ENCODE measurements at regions not wholly inside any gene's neighbourhood (a gene's known extent, or its start where the extent isn't known, plus 50 kb on each side); places are given as distances from the start of the nearest gene placed in this dataset.

- no peak overlapping the region for H3K4me3 ChIP-seq (ENCODE audit: low read depth, low read length, poor library complexity, severe bottlenecking)
- no TSS peak for BruUV-seq (replicated peaks)
- H3K36me3 ChIP-seq (ENCODE audit: insufficient read depth, low read length, poor library complexity, severe bottlenecking), result no peaks in the 10 kb centered on the region
- H3K9me3 ChIP-seq (ENCODE audit: low read depth, low read length, poor library complexity, severe bottlenecking), result no peaks in the 10 kb centered on the region
- no peaks in the 10 kb centered on the region for H3K27me3 ChIP-seq (replicated peaks; ENCODE audit: insufficient read depth, low read depth, low read length, poor library complexity)
- no peaks in the 10 kb centered on the region for H3K4me1 ChIP-seq (ENCODE audit: insufficient read depth, low read length, poor library complexity, severe bottlenecking)
- no peak for TF ChIP-seq CTCF (conservative IDR thresholded peaks at IDR 0.05; ENCODE audit: low read depth, low read length)
- ChIA-PET CTCF (no interaction called here), POLR2A (ENCODE audit: low non-redundant PET) (no interaction called here)
- intact Hi-C loops (cut with micrococcal nuclease; ENCODE audit: unreplicated experiment), result no loop called here
- no peak overlapping the region for H3K27ac ChIP-seq (ENCODE audit: low read depth, low read length, poor library complexity, severe bottlenecking)
- no peak for DNase-seq (ENCODE audit: low spot score)
Measured at GRCh38 chr10:64760371-64760770, 1239.2 kb downstream of the REEP3 start.

DNA sequence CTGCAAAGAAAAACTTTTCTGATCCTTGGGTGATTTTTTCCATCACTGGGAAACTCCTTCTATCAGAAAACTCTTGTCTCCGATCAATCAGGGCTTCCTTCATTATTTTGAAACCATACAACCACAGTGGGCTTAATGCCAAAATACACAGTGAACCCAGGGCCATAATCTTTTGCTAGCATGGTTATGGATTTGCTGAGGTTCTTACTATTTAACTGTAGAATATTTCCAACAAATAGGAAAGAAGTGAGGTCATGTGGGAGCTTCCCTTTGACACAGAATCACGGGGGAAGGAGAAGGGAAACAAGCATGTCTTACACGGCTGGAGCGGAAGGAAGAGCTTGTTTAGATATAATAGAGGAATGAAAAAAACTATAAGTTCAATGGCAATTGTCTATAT is 1241.7 kb downstream of the REEP3 start:
- Histone ChIP-seq H3K27ac (ENCODE audit: low read depth, low read length, poor library complexity, severe bottlenecking) (no peak overlapping the region), H3K27me3 (replicated peaks; ENCODE audit: insufficient read depth, low read depth, low read length, poor library complexity) (no peaks in the 10 kb centered on the region), H3K4me1 (ENCODE audit: insufficient read depth, low read length, poor library complexity, severe bottlenecking) (no peaks in the 10 kb centered on the region), H3K36me3 (ENCODE audit: insufficient read depth, low read length, poor library complexity, severe bottlenecking) (no peaks in the 10 kb centered on the region), H3K4me3 (ENCODE audit: low read depth, low read length, poor library complexity, severe bottlenecking) (no peak overlapping the region), H3K9me3 (ENCODE audit: low read depth, low read length, poor library complexity, severe bottlenecking) (no peaks in the 10 kb centered on the region)
- DNase-seq (ENCODE audit: low spot score), result no peak
- TF ChIP-seq CTCF (conservative IDR thresholded peaks at IDR 0.05; ENCODE audit: low read depth, low read length), result no peak
- TF ChIP-seq EZH2 (IDR thresholded peaks at IDR 0.05; ENCODE audit: borderline replicate concordance, low read depth, low read length, poor library complexity, severe bottlenecking), result no peak
- BruUV-seq (replicated peaks), result no TSS peak
- intact Hi-C loops (cut with micrococcal nuclease; ENCODE audit: unreplicated experiment), result no loop called here
- ChIA-PET CTCF (no interaction called here), POLR2A (ENCODE audit: low non-redundant PET) (no interaction called here)

- no peak for DNase-seq (ENCODE audit: low spot score)
- H3K27ac ChIP-seq (ENCODE audit: low read depth, low read length, poor library complexity, severe bottlenecking), result no peak overlapping the region
- CTCF ChIA-PET, result no interaction called here
- H3K9me3 ChIP-seq (ENCODE audit: low read depth, low read length, poor library complexity, severe bottlenecking), result no peaks in the 10 kb centered on the region
- intact Hi-C loops (cut with micrococcal nuclease; ENCODE audit: unreplicated experiment), result no loop called here
- no peak overlapping the region for H3K4me3 ChIP-seq (ENCODE audit: low read depth, low read length, poor library complexity, severe bottlenecking)
- no peaks in the 10 kb centered on the region for H3K36me3 ChIP-seq (ENCODE audit: insufficient read depth, low read length, poor library complexity, severe bottlenecking)
- no peak for TF ChIP-seq EZH2 (IDR thresholded peaks at IDR 0.05; ENCODE audit: borderline replicate concordance, low read depth, low read length, poor library complexity, severe bottlenecking)
- TF ChIP-seq CTCF (conservative IDR thresholded peaks at IDR 0.05; ENCODE audit: low read depth, low read length), result no peak
- no peaks in the 10 kb centered on the region for H3K4me1 ChIP-seq (ENCODE audit: insufficient read depth, low read length, poor library complexity, severe bottlenecking)
- no peaks in the 10 kb centered on the region for H3K27me3 ChIP-seq (replicated peaks; ENCODE audit: insufficient read depth, low read depth, low read length, poor library complexity)
- no TSS peak for BruUV-seq (replicated peaks)
- POLR2A ChIA-PET (ENCODE audit: low non-redundant PET), result no interaction called here
Measured at GRCh38 chr10:64765498-64765897, 1244.3 kb downstream of the REEP3 start.

Data from A673 (cell line).